ENCODE measurements at regions not wholly inside any gene's neighbourhood (a gene's known extent, or its start where the extent isn't known, plus 50 kb on each side); places are given as distances from the start of the nearest gene placed in this dataset.

- no peaks in the 10 kb centered on the region for H3K36me3 Mint-ChIP-seq (ENCODE audit: low read depth)
- H3K9me3 Mint-ChIP-seq = no peaks in the 10 kb centered on the region
- H3K4me1 Mint-ChIP-seq = no peaks in the 10 kb centered on the region
- no peak for DNase-seq
- TF ChIP-seq CTCF (IDR thresholded peaks at IDR 0.05) = no peak
- no peak overlapping the region for H3K27ac Mint-ChIP-seq
- peaks cover 48% of the 10 kb centered on the region for H3K27me3 Mint-ChIP-seq (ENCODE audit: low read depth, poor library complexity)
- no peak overlapping the region for H3K4me3 Mint-ChIP-seq
Measured at GRCh38 chr12:131635491-131636122, 75.3 kb upstream of the SFSWAP start.

GRCh38 chr12:131636266-131636665 lies 74.6 kb upstream of the SFSWAP start:
- peaks cover 46% of the 10 kb centered on the region for H3K27me3 Mint-ChIP-seq (ENCODE audit: low read depth, poor library complexity)
- H3K36me3 Mint-ChIP-seq (ENCODE audit: low read depth) = no peaks in the 10 kb centered on the region
- no peaks in the 10 kb centered on the region for H3K4me1 Mint-ChIP-seq
- DNase-seq = no peak
- H3K4me3 Mint-ChIP-seq = no peak overlapping the region
- no peak overlapping the region for H3K27ac Mint-ChIP-seq
- H3K9me3 Mint-ChIP-seq = no peaks in the 10 kb centered on the region
- TF ChIP-seq CTCF (IDR thresholded peaks at IDR 0.05) = no peak

- H3K4me3 Mint-ChIP-seq = no peak overlapping the region
- DNase-seq = no peak
- no peak for TF ChIP-seq CTCF (IDR thresholded peaks at IDR 0.05)
- H3K27me3 Mint-ChIP-seq (ENCODE audit: low read depth, poor library complexity) = peaks cover 45% of the 10 kb centered on the region
- no peaks in the 10 kb centered on the region for H3K36me3 Mint-ChIP-seq (ENCODE audit: low read depth)
- H3K4me1 Mint-ChIP-seq = no peaks in the 10 kb centered on the region
- H3K27ac Mint-ChIP-seq = no peak overlapping the region
- H3K9me3 Mint-ChIP-seq = no peaks in the 10 kb centered on the region
Measured at GRCh38 chr12:131636940-131637750, 73.7 kb upstream of the SFSWAP start.

GRCh38 chr12:131637986-131638385 lies 72.9 kb upstream of the SFSWAP start:
- TF ChIP-seq CTCF (IDR thresholded peaks at IDR 0.05) = no peak
- no peak for DNase-seq
- no peaks in the 10 kb centered on the region for H3K9me3 Mint-ChIP-seq
- H3K4me3 Mint-ChIP-seq = no peak overlapping the region
- no peak overlapping the region for H3K27ac Mint-ChIP-seq
- no peaks in the 10 kb centered on the region for H3K4me1 Mint-ChIP-seq
- peaks cover 37% of the 10 kb centered on the region for H3K27me3 Mint-ChIP-seq (ENCODE audit: low read depth, poor library complexity)
- H3K36me3 Mint-ChIP-seq (ENCODE audit: low read depth) = no peaks in the 10 kb centered on the region

GRCh38 chr12:131639270-131639940 lies 71.5 kb upstream of the SFSWAP start:
- Mint-ChIP-seq H3K36me3 (ENCODE audit: low read depth) (no peaks in the 10 kb centered on the region), H3K27ac (no peak overlapping the region), H3K9me3 (no peaks in the 10 kb centered on the region), H3K4me3 (no peak overlapping the region), H3K27me3 (ENCODE audit: low read depth, poor library complexity) (peaks cover 46% of the 10 kb centered on the region), H3K4me1 (no peaks in the 10 kb centered on the region)
- DNase-seq = no peak
- TF ChIP-seq CTCF (IDR thresholded peaks at IDR 0.05) = no peak
